ENCODE measurements at regions not wholly inside any gene's neighbourhood (a gene's known extent, or its start where the extent isn't known, plus 50 kb on each side); places are given as distances from the start of the nearest gene placed in this dataset.

- DNase-seq (ENCODE audit: low read depth in 4 of 4, low spot score in 2 of 4) = no peak
Observed at GRCh38 chr10:129339191-129339590, 127.8 kb upstream of the MGMT start.

DNA sequence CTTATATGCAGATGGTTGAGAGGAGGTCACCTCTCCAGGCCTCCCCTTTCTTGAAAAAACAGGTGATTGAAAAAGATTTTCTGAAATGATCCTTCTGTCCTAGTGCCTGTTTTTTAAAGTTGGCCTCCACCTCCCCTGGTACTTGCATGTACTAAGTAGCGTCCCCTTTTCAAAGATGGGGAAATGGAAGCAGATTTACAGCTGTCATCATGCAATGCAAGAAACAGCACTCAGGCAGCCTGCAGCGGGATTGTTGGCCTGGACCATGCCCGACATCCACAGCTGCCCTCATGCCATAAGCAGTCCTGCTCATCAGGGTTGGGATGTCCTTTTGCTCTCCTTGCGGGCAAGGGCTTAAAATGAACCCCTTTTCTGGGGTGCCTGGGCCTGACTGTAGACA lies 127.2 kb upstream of the MGMT start:
- no peak for DNase-seq (ENCODE audit: low read depth in 4 of 4, low spot score in 2 of 4)

DNA sequence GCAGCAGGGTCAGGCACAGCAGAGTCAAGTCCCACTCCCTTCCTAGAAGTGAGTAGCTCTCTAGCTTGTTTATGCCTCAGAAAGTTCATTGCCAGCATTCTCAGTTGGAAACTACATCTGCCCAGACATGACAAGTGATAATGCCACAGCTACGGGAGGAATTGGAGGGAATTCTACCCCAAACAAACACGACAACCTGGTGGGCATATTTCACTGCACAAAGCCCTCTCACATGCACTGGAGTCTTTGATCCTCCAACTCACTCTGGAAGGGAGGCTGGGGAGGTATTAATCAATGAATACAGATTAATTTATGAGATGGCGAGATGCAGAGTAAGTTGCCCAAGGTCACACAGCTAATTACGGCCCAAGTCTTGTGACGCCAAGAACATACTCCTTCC lies 126.0 kb upstream of the MGMT start:
- no peak for DNase-seq (ENCODE audit: low read depth in 4 of 4, low spot score in 2 of 4)

- no peak for DNase-seq (ENCODE audit: low read depth in 4 of 4, low spot score in 2 of 4)
Observed at GRCh38 chr10:129342385-129342784, 124.7 kb upstream of the MGMT start.

- DNase-seq (ENCODE audit: low read depth in 4 of 4, low spot score in 2 of 4) = no peak
Observed at GRCh38 chr10:129343141-129343540, 123.9 kb upstream of the MGMT start.

GRCh38 chr10:129344103-129344502 lies 122.9 kb upstream of the MGMT start:
- DNase-seq (ENCODE audit: low read depth in 4 of 4, low spot score in 2 of 4) = no peak

GRCh38 chr10:129344731-129345355 lies 122.2 kb upstream of the MGMT start:
- DNase-seq (ENCODE audit: low read depth in 4 of 4, low spot score in 2 of 4) = no peak

DNA sequence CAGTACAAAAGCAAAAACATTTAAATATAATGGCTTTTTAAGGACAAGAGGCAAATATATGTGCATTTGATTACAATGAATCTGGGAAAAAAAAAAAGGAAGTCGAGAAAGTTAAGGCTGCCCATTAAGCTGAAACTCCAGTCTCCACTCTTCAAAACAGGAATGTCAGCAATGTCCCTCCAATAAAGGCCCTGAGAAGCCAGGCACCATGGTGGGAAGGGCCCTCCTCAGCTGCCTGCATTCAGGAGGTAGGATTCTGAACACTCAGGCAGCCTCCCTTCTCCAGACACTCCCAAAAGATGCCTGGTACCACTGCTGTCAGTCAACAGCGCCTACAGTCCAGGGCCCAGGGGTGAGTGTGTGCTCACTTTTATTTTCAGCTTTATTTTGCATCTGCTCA lies 121.3 kb upstream of the MGMT start:
- DNase-seq (ENCODE audit: low read depth in 4 of 4, low spot score in 2 of 4) = no peak

GRCh38 chr10:129350690-129351089 lies 116.4 kb upstream of the MGMT start:
- DNase-seq (ENCODE audit: low read depth in 4 of 4, low spot score in 2 of 4) = no peak

GRCh38 chr10:129353101-129353500 lies 113.9 kb upstream of the MGMT start:
- no peak for DNase-seq (ENCODE audit: low read depth in 4 of 4, low spot score in 2 of 4)

GRCh38 chr10:129360046-129360445 lies 107.0 kb upstream of the MGMT start:
- DNase-seq (ENCODE audit: low read depth in 4 of 4, low spot score in 2 of 4) = no peak

GRCh38 chr10:129361676-129362376 lies 105.2 kb upstream of the MGMT start:
- DNase-seq (ENCODE audit: low read depth in 4 of 4, low spot score in 2 of 4) = no peak

DNA sequence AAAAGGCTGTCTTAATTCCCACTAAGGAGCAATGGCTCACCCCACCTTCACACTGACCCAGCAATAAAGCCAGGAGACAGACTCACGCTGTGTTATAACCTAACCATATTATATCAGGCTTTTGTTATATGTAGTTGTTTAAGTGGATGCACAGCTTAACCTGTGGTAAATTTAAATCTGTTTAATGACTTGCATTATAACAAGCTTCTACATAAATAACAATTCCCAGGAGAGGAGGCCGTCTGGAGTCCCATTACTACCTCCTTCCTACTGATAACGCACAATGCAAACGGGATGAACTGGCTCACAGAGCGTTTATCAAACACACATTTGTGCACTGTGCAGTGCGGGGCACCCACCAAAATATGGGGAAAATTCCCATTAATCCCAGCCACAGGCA lies 102.1 kb upstream of the MGMT start:
- no peak for DNase-seq (ENCODE audit: low read depth in 4 of 4, low spot score in 2 of 4)

DNA sequence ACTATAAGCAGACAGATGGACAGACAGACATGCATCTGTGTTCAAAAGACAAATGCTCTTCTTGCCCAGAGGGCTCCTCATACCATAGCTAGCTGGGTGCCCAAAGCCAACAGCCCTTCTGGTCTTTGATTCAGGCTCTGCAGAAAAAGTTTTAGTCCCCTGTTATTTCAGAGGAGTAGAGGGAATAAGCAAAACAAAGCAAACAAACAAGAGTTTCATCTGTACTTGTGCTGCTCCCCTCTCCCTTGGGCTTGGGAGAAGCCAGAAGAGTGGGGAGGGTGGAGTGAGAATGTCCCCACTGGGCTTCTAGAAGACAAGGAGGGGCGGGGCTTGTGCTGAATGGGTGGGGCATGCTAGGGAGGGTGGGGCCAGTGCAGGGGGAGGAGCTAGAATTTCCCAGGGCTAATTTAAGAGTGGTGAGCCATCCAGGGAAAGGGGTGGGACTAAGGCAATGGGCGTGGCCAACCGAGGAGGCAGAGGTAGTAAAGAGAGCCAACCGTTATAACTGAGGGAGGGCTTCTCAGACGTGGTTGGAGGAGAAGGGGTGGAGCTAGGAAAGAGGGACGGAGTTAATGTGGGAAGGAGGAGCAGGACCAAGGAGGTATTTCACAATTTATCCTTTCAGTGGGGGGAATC lies 101.2 kb upstream of the MGMT start:
- DNase-seq (ENCODE audit: low read depth in 4 of 4, low spot score in 2 of 4) = no peak

DNA sequence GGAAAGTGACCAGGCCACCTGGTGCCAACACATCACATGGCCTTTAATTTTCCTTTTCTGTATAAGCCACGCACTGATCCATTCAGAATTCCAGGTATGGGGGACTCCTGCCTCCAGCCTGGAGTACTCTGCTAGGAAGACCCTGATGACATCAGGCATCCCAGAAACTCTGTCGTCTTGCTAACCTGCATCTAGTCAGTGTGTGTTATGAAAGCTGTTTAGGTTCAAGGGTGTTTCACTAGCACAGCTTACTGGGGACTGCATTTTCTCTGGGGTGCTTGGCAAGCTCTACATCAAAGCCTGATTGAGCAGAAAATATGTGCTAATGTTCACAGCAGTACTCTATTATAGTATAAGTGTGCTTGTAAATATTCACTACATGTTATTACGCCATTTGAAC lies 100.6 kb upstream of the MGMT start:
- no peak for DNase-seq (ENCODE audit: low read depth in 4 of 4, low spot score in 2 of 4)

- DNase-seq (ENCODE audit: low read depth in 4 of 4, low spot score in 2 of 4) = no peak
Observed at GRCh38 chr10:129369566-129369965, 97.5 kb upstream of the MGMT start.

DNA sequence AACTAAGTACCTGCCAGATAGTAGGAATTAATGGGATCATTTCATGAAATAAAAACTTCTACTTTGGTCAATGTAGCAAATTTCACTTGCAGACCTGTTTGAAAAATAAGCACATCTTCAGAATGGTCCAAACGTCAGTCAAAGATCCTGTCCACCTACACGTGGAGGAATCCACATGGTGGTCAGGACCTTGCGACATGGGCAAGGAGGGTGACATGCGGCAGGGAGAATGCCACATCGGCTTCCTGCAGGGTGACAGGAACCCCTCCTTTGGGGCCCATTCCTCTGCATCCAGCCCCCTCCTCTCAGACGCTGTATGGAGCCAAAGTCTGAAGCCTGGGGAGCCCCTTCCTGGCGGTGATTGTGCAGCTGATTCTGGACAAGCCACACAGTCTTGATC lies 95.5 kb upstream of the MGMT start:
- no peak for DNase-seq (ENCODE audit: low read depth in 4 of 4, low spot score in 2 of 4)

DNA sequence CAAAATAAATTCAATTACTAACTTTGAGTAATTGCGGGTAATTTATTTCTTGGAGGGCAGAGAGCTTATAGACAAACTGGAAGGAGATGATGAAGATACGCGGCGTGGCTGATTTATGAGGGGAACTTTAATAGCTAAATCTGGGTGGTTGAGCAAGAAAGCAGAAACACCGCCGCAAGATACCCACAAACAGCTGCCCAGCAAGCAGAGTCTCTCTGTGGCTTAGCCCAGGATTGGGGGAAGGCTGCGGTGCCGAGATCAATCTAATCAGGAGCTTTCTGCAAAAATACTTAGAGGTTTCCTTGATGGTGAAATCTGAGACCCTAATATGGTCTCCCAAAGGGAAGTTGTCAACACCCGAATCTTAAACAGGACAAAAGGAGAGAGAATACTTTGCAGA lies 94.9 kb upstream of the MGMT start:
- no peak for DNase-seq (ENCODE audit: low read depth in 4 of 4, low spot score in 2 of 4)

GRCh38 chr10:129373231-129373630 lies 93.8 kb upstream of the MGMT start:
- DNase-seq (ENCODE audit: low read depth in 4 of 4, low spot score in 2 of 4) = no peak

DNA sequence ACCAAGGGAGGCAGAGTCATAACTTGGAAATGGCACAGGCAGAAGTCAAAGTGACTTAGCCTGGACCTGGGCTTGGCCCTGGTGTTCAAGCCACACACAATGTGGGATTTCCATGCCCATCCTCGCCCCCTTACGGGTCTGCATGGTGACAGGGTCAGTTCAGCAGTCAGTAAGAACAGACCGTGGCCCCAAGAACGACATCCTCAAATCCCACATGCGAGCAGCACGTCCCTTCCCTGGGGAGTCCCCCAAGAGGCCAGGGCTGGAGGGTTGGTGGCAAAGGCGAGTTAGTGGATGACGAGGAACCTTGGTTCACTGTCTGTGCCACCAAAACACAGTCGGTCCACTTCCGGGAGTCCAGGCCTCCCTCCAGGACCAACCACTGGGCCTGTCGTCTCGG lies 93.3 kb upstream of the MGMT start:
- DNase-seq (ENCODE audit: low read depth in 4 of 4, low spot score in 2 of 4) = no peak

DNA sequence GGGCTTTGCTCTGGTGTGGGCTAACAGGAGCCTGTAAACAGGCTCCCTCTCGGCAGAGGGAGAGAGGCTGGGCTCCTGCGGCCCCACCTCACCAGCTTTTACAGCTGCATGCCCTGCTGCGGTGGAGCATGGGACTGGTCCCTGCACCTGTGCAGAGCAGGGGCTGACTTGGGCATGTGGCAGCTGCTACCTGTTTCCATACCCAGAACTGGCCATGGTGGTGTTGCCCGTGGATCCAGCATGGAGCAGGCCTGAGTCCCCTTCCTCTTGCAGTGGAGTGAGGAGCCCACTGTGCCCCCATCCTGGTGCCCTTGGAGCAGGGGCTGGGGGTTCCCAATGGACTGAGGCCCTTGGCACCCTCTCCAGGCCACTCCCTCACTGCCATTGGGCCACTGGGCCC lies 91.9 kb upstream of the MGMT start:
- no peak for DNase-seq (ENCODE audit: low read depth in 4 of 4, low spot score in 2 of 4)

DNA sequence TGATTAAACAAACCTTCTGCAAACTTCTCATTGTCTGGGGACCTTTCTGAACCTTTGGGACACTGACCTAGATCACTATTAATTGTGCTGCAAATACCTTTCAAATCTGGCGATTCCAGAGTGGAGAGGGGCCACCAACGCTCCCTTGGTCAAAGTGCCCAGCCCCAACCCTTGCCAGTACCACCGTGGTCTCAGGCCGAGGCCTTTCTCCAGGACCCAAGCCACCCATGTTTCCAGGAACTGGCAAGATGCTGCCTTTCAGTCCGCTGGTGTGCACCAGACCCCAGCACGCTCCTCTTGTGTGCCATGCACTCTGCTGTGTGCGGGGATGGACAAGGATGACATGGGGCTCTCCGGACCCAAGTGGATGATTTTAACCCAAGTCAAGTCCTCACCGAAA lies 91.1 kb upstream of the MGMT start:
- no peak for DNase-seq (ENCODE audit: low read depth in 4 of 4, low spot score in 2 of 4)
